Amniotic epithelial cell (primary cell): ENCODE measurements at regions not wholly inside any gene's neighbourhood (a gene's known extent, or its start where the extent isn't known, plus 50 kb on each side); places are given as distances from the start of the nearest gene placed in this dataset.

Experiments used
- DNase-seq: peaks from one replicate; pipeline ENCODE4 v3.0.0-alpha.2; 2010; ENCODE audit warnings: low read depth

GRCh38 chr1:58430421-58431275 lies 115.9 kb downstream of the OMA1 start:
- no peak for DNase-seq

GRCh38 chr1:58426918-58427317 lies 119.6 kb downstream of the OMA1 start:
- DNase-seq, result no peak

- no peak for DNase-seq
These were observed 124.1 kb downstream of the OMA1 start for GRCh38 chr1:58422436-58422835.

GRCh38 chr1:58418283-58419228 lies 128.0 kb downstream of the OMA1 start:
- DNase-seq, result no peak

GRCh38 chr1:58412071-58412580 lies 134.4 kb downstream of the OMA1 start:
- DNase-seq, result peak; percentile 59

GRCh38 chr1:58409890-58410289 lies 136.6 kb downstream of the OMA1 start:
- peak; percentile 13 for DNase-seq

GRCh38 chr1:58409336-58409735 lies 137.2 kb downstream of the OMA1 start:
- DNase-seq, result no peak

GRCh38 chr1:58406301-58407071 lies 140.0 kb downstream of the OMA1 start:
- no peak for DNase-seq

GRCh38 chr1:58405660-58406059 lies 140.9 kb downstream of the OMA1 start:
- no peak for DNase-seq

- no peak for DNase-seq
These were observed 142.6 kb downstream of the OMA1 start for GRCh38 chr1:58403894-58404293.

- DNase-seq, result no peak
These were observed 144.1 kb downstream of the OMA1 start for GRCh38 chr1:58402444-58402843.

GRCh38 chr1:58401991-58402390 lies 144.5 kb downstream of the OMA1 start:
- no peak for DNase-seq

- DNase-seq, result no peak
These were observed 147.3 kb downstream of the OMA1 start for GRCh38 chr1:58399176-58399575.

GRCh38 chr1:58398714-58399113 lies 147.8 kb downstream of the OMA1 start:
- DNase-seq, result no peak

GRCh38 chr1:58397187-58397820 lies 149.2 kb downstream of the OMA1 start:
- DNase-seq, result peak; percentile 60

- no peak for DNase-seq
These were observed 150.4 kb downstream of the OMA1 start for GRCh38 chr1:58396150-58396549.

- peak; percentile 77 for DNase-seq
These were observed 151.2 kb downstream of the OMA1 start for GRCh38 chr1:58395355-58395754.

GRCh38 chr1:58392083-58392482 lies 154.4 kb downstream of the OMA1 start:
- no peak for DNase-seq

- no peak for DNase-seq
These were observed 155.0 kb downstream of the OMA1 start for GRCh38 chr1:58391514-58391913.

- DNase-seq, result no peak
These were observed 155.5 kb downstream of the OMA1 start for GRCh38 chr1:58391056-58391455.

GRCh38 chr1:58390091-58390490 lies 156.4 kb downstream of the OMA1 start:
- no peak for DNase-seq
